ENCODE measurements at regions not wholly inside any gene's neighbourhood (a gene's known extent, or its start where the extent isn't known, plus 50 kb on each side); places are given as distances from the start of the nearest gene placed in this dataset.
A peak's percentile ranks its signal among the peaks of the same experiment; 100 is the strongest.

- WGBS, result 63% methylated on average over 2 of the region's 2 CpGs
- H3K27ac ChIP-seq (ENCODE audit: low read length), result no peak overlapping the region
- no peaks in the 10 kb centered on the region for H3K4me1 ChIP-seq (ENCODE audit: control insufficient read depth, insufficient read depth, low read length)
- intact Hi-C loops (cut with DNase I), result no loop called here
- no peak for ATAC-seq
- H3K4me3 ChIP-seq (ENCODE audit: low read length), result no peak overlapping the region
- H3K27me3 ChIP-seq (ENCODE audit: control insufficient read depth, insufficient read depth), result no peaks in the 10 kb centered on the region
- no peak for DNase-seq
- no peaks in the 10 kb centered on the region for H3K9me3 ChIP-seq (ENCODE audit: control insufficient read depth, low read length)
Measured at GRCh38 chr5:73250645-73251044, 77.7 kb downstream of the TMEM174 start.

GRCh38 chr5:73242735-73243134 lies 69.7 kb downstream of the TMEM174 start:
- H3K4me1 ChIP-seq (ENCODE audit: control insufficient read depth, insufficient read depth, low read length), result no peaks in the 10 kb centered on the region
- no peak overlapping the region for H3K4me3 ChIP-seq (ENCODE audit: low read length)
- ATAC-seq (no peak), DNase-seq (no peak)
- no peak overlapping the region for H3K27ac ChIP-seq (ENCODE audit: low read length)
- no peaks in the 10 kb centered on the region for H3K9me3 ChIP-seq (ENCODE audit: control insufficient read depth, low read length)
- WGBS, result 75% methylated on average over 2 of the region's 2 CpGs
- intact Hi-C loops (cut with DNase I), result no loop called here
- peaks cover 2% of the 10 kb centered on the region for H3K27me3 ChIP-seq (ENCODE audit: control insufficient read depth, insufficient read depth)

GRCh38 chr5:73238873-73239272 lies 65.9 kb downstream of the TMEM174 start:
- 82% methylated on average over 2 of the region's 2 CpGs for WGBS
- H3K27me3 ChIP-seq (ENCODE audit: control insufficient read depth, insufficient read depth), result peaks cover 3% of the 10 kb centered on the region
- H3K4me3 ChIP-seq (ENCODE audit: low read length), result no peak overlapping the region

GRCh38 chr5:73236541-73237128 lies 63.6 kb downstream of the TMEM174 start:
- Histone ChIP-seq H3K4me3 (ENCODE audit: low read length) (no peak overlapping the region), H3K27ac (ENCODE audit: low read length) (no peak overlapping the region), H3K9me3 (ENCODE audit: control insufficient read depth, low read length) (no peaks in the 10 kb centered on the region), H3K27me3 (ENCODE audit: control insufficient read depth, insufficient read depth) (peaks cover 3% of the 10 kb centered on the region), H3K4me1 (ENCODE audit: control insufficient read depth, insufficient read depth, low read length) (peaks cover 4% of the 10 kb centered on the region)
- WGBS, result 87% methylated on average over 5 of the region's 5 CpGs
- intact Hi-C loops (cut with DNase I), result no loop called here
- DNase-seq (no peak), ATAC-seq (no peak)

More at GRCh38 chr5:73238873-73239272, 65.9 kb downstream of the TMEM174 start:
- intact Hi-C loops (cut with DNase I), result no loop called here
- H3K4me1 ChIP-seq (ENCODE audit: control insufficient read depth, insufficient read depth, low read length), result no peaks in the 10 kb centered on the region
- DNase-seq (no peak), ATAC-seq (no peak)
- no peak overlapping the region for H3K27ac ChIP-seq (ENCODE audit: low read length)
- H3K9me3 ChIP-seq (ENCODE audit: control insufficient read depth, low read length), result no peaks in the 10 kb centered on the region

- H3K9me3 ChIP-seq (ENCODE audit: control insufficient read depth, low read length), result no peaks in the 10 kb centered on the region
- H3K27me3 ChIP-seq (ENCODE audit: control insufficient read depth, insufficient read depth), result peaks cover 5% of the 10 kb centered on the region
- H3K4me3 ChIP-seq (ENCODE audit: low read length), result peak overlapping the region; percentile 52
- ATAC-seq (no peak), DNase-seq (no peak)
- peaks cover 4% of the 10 kb centered on the region for H3K4me1 ChIP-seq (ENCODE audit: control insufficient read depth, insufficient read depth, low read length)
- 8% methylated on average over 15 of the region's 15 CpGs for WGBS
- intact Hi-C loops (cut with DNase I), result no loop called here
- no peak overlapping the region for H3K27ac ChIP-seq (ENCODE audit: low read length)
Measured at GRCh38 chr5:73234204-73234555, 61.2 kb downstream of the TMEM174 start.

GRCh38 chr5:73233461-73234203 lies 60.6 kb downstream of the TMEM174 start:
- Histone ChIP-seq H3K27me3 (ENCODE audit: control insufficient read depth, insufficient read depth) (peaks cover 7% of the 10 kb centered on the region), H3K4me3 (ENCODE audit: low read length) (peak overlapping the region; percentile 52), H3K9me3 (ENCODE audit: control insufficient read depth, low read length) (no peaks in the 10 kb centered on the region), H3K4me1 (ENCODE audit: control insufficient read depth, insufficient read depth, low read length) (peaks cover 4% of the 10 kb centered on the region), H3K27ac (ENCODE audit: low read length) (no peak overlapping the region)
- WGBS, result 2% methylated on average over 64 of the region's 64 CpGs
- DNase-seq (peak in 1 of 3 donors; percentile 55), ATAC-seq (peak; percentile 60 to 73)
- intact Hi-C loops (cut with DNase I), result no loop called here

GRCh38 chr5:73233053-73233460 lies 60.1 kb downstream of the TMEM174 start:
- Histone ChIP-seq H3K4me3 (ENCODE audit: low read length) (peak overlapping the region; percentile 52), H3K9me3 (ENCODE audit: control insufficient read depth, low read length) (no peaks in the 10 kb centered on the region), H3K27me3 (ENCODE audit: control insufficient read depth, insufficient read depth) (peaks cover 7% of the 10 kb centered on the region), H3K27ac (ENCODE audit: low read length) (no peak overlapping the region), H3K4me1 (ENCODE audit: control insufficient read depth, insufficient read depth, low read length) (peaks cover 4% of the 10 kb centered on the region)
- intact Hi-C loops (cut with DNase I), result no loop called here
- ATAC-seq (peak; percentile 14 to 19), DNase-seq (no peak)
- 7% methylated on average over 17 of the region's 17 CpGs for WGBS

- ATAC-seq (no peak), DNase-seq (peak in 1 of 3 donors; percentile 39)
- Histone ChIP-seq H3K27ac (ENCODE audit: low read length) (no peak overlapping the region), H3K27me3 (ENCODE audit: control insufficient read depth, insufficient read depth) (peaks cover 4% of the 10 kb centered on the region), H3K4me1 (ENCODE audit: control insufficient read depth, insufficient read depth, low read length) (peaks cover 4% of the 10 kb centered on the region), H3K9me3 (ENCODE audit: control insufficient read depth, low read length) (no peaks in the 10 kb centered on the region), H3K4me3 (ENCODE audit: low read length) (no peak overlapping the region)
- WGBS, result 16% methylated on average over 39 of the region's 39 CpGs
- intact Hi-C loops (cut with DNase I), result no loop called here
Measured at GRCh38 chr5:73232266-73233041, 59.5 kb downstream of the TMEM174 start.

GRCh38 chr5:73231246-73231778 lies 58.3 kb downstream of the TMEM174 start:
- Histone ChIP-seq H3K27ac (ENCODE audit: low read length) (no peak overlapping the region), H3K4me3 (ENCODE audit: low read length) (no peak overlapping the region), H3K4me1 (ENCODE audit: control insufficient read depth, insufficient read depth, low read length) (peaks cover 4% of the 10 kb centered on the region), H3K9me3 (ENCODE audit: control insufficient read depth, low read length) (no peaks in the 10 kb centered on the region), H3K27me3 (ENCODE audit: control insufficient read depth, insufficient read depth) (peaks cover 4% of the 10 kb centered on the region)
- intact Hi-C loops (cut with DNase I), result no loop called here
- no peak for ATAC-seq
- WGBS, result 60% methylated on average over 4 of the region's 4 CpGs
- no peak for DNase-seq

- Histone ChIP-seq H3K27me3 (ENCODE audit: control insufficient read depth, insufficient read depth) (peaks cover 4% of the 10 kb centered on the region), H3K4me1 (ENCODE audit: control insufficient read depth, insufficient read depth, low read length) (peaks cover 4% of the 10 kb centered on the region), H3K4me3 (ENCODE audit: low read length) (no peak overlapping the region), H3K9me3 (ENCODE audit: control insufficient read depth, low read length) (no peaks in the 10 kb centered on the region), H3K27ac (ENCODE audit: low read length) (no peak overlapping the region)
- 17% methylated on average over 58 of the region's 58 CpGs for WGBS
- intact Hi-C loops (cut with DNase I), result no loop called here
- ATAC-seq, result no peak
- DNase-seq, result no peak
Measured at GRCh38 chr5:73230264-73231245, 57.6 kb downstream of the TMEM174 start.

All from right cardiac atrium (tissue), 5 donors.